NT2/D1 (cell line): ENCODE measurements at regions not wholly inside any gene's neighbourhood (a gene's known extent, or its start where the extent isn't known, plus 50 kb on each side); places are given as distances from the start of the nearest gene placed in this dataset.

Source experiments
- SUZ12 ChIP-seq: IDR thresholded peaks from 2 replicates; pipeline ENCODE4 v1.6.1; 2011; ENCODE audit not compliant: insufficient read length, insufficient read depth; ENCODE audit errors: extremely low read depth
- YY1 ChIP-seq: IDR thresholded peaks from 2 replicates; pipeline ENCODE4 v1.6.1; 2011; ENCODE audit not compliant: insufficient read length, insufficient read depth
- ZNF274 ChIP-seq: IDR thresholded peaks from 2 replicates; pipeline ENCODE4 v1.6.1; 2011; ENCODE audit warnings: mild to moderate bottlenecking, low read depth, low read length

GRCh38 chr17:72433797-72434196 lies 313.0 kb downstream of the SOX9 start:
- TF ChIP-seq YY1 = no peak
- TF ChIP-seq ZNF274 = no peak
- TF ChIP-seq SUZ12 = no peak
